ENCODE measurements at regions not wholly inside any gene's neighbourhood (a gene's known extent, or its start where the extent isn't known, plus 50 kb on each side); places are given as distances from the start of the nearest gene placed in this dataset.

DNA sequence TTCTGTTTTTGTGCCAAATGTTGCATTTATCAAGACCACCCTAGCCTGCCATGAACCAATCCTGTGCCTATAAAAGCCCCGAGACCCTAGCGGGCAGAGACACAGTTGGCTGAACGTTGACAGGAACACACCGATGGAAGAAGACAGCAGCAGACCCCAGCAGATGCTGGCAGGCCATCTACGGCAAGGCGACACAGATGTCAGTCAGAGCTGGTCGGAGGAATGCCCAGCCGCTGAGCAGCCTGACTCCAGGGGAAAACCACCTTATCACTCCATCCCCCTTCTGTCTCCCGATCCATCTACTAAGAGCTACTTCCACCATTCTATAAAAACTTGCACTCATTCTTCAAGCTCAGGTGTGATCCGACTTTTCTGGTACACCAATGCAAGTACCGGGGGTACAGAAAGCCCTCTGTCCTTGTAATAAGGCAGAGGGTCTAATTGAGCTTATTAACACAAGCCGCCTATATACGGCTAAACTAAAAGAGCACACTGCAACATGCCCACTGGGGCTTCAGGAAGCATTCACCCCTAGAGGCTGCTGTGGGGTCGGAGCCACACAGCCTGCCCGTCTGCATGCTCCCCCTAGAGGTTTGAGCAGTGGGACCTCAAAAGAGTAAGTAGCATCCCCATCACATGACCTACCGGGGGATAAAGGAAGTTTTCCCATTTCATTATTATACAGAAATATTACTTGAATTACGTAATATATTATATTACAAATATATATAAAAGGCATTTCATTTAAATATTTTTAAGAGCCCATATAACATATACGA, 1156.3 kb upstream of the B3GALT2 start:
- no peak for DNase-seq (ENCODE audit: low spot score)

DNA sequence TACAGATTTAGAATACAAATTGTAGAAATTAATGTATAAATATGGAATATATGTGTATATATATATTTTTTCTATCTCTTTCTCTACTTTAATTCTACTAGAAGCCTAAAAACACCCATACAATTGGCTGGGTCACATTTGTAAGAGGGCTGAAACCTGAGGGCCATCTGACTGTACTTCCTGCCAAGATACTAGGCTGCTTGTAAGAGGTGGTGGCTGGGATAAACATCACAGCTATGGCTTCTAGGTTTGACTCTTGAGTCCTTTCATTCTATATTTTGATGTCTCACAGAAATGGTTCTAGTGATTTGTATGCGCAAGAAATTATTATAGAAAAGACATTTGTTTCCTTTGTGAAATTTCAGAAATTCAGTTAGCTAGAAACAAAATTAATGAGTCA, 1155.2 kb upstream of the B3GALT2 start:
- no peak for DNase-seq (ENCODE audit: low spot score)

DNA sequence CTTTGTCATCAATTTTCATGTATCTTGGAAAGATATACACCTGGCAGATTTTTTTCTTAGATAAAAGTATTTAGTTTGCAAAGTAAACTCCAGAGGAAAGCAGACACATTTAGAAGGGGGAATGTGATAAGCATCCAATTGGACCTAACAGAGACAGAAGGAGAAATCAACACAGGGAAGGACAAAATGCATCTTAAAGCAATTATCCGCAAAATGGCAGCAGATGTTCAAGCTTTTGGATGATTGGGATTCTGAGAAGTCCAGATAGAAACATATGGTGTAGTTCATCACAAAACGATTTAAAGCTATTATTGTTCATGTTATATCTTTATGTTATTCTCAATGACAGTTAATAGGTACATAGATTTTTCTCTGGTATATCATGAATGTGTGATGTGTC, 1153.1 kb upstream of the B3GALT2 start:
- no peak for DNase-seq (ENCODE audit: low spot score)

DNA sequence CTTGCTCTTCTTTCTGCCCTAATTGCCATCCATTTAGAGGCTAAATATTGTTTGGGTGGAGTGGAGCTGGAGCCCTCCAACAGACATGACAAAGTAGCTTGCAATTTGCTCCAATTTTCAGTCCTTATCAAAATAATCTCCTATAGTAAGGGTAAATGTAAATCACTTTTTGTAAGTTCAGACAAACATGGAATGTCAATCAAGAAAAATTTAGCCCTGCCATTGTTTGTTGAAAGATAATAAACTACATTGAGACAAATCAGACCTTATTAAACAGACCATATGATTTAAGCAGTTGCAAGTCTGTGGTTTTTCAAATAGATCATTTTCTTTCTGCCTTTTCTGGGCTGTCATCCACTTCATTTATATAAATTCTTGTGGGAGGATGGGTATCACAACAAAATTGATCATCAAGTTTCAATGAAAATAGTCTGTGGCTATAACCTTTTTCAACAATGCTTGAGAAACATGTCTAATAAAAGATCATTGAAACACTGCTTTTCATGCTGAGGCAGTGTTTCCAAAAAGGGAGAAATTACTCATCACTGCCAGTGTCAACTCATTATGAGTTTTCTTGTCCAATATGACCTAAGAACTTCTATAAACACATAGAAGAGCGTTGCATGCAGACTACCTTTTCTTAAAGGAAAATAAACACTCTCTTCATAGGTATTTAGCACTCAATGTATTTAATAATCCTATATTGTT, 1152.0 kb upstream of the B3GALT2 start:
- DNase-seq (ENCODE audit: low spot score) = peak; percentile 27

DNA sequence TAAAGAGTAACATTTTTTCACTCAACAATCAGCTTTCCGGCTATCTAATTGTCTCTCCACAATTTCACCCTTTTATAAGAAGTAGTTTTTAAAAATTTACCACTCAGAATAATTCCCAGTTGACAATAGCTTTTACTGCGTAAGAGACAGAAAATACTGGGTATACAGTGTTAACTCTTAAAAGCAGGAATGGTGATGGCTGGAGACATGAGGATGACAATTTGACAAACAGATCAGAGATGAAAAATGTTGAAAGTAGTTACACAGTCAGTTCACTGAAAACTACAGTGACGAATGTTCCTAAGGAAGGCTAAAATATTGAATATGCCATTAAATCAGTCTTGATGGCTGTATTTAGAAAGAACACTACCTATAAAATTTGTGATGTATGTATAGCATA, 1146.8 kb upstream of the B3GALT2 start:
- no peak for DNase-seq (ENCODE audit: low spot score)

DNA sequence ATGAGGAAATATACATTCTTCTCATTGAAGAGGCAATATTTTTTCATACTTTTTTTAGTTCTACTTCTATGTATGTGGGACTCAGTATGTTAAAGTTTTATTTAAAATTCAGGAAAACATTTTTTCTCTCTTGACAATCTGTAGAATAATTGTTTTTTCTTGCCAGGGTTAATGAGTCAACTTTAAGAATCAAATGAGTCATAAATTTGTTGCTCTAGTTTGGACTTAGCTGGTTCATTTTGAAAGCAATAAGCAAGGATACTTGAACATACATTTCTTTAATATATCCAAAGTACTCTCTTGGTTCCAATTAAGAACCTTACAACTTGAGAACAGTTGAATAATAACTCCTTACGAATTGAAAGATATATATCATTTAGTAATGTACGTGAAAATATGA, 1145.3 kb upstream of the B3GALT2 start:
- DNase-seq (ENCODE audit: low spot score) = peak; percentile 38

DNA sequence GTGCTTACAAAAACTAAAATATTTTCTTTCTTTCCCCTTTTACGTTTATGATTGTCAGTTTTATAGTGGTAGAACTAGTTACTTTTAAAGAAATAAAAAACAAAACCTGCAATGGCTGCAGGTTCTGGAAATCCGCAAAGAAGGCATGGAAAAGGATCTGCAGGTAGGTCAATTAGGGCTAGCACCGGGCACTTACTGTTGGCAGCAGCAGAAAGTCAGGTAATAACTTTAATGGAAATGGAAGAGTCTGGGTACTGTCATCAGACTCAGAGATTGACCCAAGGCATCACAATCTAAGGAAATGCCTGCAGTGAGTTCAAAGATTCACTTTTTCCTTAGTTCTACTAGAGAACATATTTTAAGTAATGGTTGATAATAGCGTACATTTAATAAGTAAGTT, 1136.3 kb upstream of the B3GALT2 start:
- no peak for DNase-seq (ENCODE audit: low spot score)

DNA sequence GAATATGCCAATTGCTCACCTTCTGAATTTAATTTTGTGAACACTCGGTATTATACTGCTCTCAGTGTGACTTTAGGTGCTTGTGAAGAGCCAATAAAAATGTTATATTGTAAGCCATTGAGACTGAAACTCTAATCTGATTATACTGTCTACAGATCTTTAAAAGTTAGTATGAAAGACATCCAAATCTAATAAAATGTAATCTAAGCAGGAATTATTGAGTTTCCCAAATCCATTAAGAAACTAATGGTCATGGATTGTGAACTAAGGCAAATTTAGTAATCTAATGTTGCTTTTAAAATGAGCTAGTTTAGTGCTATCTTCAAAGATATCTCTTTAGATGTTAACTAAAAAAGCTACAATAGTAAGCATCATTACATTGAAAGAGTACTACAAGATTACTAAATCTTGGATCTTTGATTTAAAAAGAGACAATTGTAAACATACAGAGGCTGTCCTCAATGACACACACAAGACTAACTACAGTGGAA, 1132.4 kb upstream of the B3GALT2 start:
- no peak for DNase-seq (ENCODE audit: low spot score)

DNA sequence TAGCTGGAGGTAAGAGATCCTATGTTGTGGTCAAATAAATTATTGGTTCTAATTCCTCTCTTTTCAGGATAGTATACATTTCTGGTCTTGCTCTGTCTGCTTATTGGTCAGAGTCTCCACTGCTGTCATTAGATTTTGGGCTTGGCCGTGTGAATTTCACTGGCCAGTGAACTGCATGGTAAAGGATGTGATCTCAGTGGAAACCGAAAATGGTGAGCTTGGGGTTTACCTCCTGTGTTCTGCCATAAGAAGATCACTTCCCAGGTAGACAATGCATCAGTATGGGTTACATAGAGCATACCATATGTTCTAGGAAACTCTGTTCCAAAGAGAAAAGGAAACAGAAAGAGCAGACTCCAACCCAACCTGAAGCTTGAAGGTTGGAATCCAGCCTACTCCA, 1123.3 kb upstream of the B3GALT2 start:
- no peak for DNase-seq (ENCODE audit: low spot score)

DNA sequence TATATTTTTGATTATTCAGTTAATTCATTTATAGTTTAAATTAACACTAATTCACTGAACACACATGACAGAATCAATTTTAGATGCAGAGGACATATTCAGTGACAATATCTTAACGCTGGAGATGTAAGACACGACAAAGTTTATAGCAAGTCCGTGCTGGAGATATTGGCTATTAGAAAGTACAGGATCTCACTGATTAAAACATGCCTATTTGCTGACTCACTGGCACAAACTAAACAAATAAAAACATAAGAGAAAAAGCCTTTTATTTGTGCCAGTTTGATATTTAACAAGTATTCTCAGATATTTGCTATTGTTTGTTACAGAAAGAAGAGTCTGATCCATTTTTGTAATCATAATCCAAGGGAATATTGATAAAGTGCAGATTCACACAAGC, 1122.9 kb upstream of the B3GALT2 start:
- no peak for DNase-seq (ENCODE audit: low spot score)

DNA sequence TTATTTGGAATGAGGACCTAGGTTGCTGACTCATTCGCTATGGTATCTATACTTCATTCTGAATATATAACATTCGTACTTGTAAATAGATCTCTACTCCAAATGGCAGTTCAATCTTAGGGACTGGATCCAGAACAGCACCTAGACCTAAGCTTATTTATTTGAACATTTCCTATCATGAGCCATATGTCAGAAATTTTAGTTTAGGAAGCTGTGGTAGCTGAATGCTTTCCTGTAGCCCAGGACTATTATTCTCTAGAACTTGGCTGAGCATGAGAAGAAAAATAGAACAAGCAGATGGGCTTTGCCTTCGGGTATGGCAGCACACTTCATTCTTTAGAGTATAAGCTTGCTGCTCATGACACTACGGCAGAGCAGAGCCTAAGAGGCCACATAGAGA, 1114.4 kb upstream of the B3GALT2 start:
- no peak for DNase-seq (ENCODE audit: low spot score)

DNA sequence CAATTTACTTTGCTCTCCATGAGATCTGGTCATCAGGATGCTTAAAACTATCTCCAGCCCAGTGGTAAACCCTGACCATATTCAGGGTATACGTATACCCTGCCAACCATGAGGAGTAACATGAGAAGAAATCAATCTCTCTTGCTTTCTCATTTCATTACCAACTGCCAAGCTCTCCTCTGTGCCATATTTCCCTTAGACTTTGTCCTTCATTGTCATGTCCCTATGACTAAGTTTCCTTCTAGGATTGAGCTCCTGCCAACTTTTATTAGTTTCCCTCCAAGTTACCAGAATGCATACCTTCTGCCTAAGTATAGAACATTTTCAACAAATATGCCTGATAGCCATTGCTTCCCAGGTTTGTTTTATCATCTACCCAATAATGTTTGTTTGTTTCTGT, 1113.9 kb upstream of the B3GALT2 start:
- no peak for DNase-seq (ENCODE audit: low spot score)

DNA sequence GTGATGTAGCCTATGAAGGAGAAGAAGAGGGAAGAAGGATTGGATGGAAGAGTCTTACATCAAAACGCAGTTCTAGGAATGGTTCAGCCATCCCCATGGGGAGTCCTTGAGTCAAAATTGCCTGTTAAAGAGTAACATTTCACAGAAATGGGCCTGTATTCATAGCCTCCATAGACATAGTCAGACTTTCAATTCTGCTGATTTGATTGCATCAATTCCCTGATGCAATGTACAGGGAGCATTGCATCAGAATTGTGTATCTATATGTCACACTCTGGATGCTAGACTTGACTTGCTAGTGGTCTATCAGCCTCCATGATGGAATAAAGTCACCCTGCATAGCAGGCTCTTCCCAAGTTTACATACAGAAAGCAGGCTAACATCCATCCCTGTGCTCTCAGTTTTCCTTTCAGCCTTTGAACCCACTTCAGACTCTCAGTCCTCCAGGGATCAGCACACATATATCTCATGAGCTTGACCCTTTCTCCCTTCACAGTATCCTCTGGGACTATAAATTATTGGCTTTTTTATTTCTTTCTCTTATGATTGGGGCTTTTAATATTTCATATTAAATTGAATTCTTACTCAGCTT, 1111.7 kb upstream of the B3GALT2 start:
- no peak for DNase-seq (ENCODE audit: low spot score)

DNA sequence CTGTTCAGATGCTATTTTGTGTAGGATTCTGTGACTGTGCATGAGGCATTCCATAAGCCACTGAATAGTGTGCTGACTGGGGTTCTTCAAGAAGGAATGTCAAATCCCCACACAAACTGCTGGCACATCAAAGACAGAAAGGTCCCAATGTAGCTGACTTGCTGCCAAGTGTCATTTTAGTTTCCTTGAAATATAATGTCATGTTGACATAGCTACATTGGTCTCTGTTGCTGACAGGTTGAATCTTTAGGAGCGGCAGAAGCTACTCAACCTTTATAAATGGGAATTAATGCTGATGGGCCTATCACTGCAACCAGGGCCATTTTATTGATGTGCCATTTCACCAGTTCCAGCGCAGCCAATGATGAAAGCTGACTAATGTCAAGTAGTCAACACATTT, 1110.7 kb upstream of the B3GALT2 start:
- no peak for DNase-seq (ENCODE audit: low spot score)

DNA sequence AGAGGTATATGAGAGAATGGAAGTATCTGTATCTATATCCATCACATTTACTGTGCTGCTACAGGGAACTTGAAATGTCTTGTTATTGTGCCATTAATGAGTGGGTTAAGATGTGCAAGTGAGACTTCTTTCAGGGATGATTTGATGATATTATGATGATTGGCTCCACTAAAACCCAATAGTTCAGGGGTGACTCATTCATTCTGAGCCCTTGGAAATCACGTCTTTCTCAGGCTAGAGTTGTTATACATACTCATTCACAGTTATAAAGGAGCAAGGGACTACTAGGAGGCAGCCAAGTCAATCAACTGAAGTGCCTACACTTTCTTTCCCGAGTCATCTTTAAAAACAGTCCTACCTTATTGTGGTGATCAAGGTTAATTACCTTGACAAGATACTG, 1109.8 kb upstream of the B3GALT2 start:
- DNase-seq (ENCODE audit: low spot score) = peak; percentile 13

DNA sequence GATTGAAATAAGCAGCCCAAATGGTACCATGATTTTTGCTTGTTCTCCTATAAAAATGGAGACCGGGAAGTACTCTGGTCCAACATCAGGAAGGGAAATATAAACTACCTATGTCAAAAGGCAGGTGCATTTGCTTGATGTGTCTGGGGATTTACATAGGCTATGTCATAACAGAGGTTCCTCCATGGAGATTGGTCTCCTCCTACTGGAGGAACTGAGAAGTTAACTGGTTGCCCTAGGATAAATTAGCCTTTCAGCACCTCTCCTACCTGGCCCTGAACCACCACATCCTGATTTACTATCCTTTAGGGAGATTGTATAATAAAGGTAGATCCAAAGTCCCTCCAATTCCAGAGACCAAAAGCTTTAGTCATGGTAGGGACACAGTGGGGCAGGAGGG, 1109.3 kb upstream of the B3GALT2 start:
- peak; percentile 62 for DNase-seq (ENCODE audit: low spot score)

DNA sequence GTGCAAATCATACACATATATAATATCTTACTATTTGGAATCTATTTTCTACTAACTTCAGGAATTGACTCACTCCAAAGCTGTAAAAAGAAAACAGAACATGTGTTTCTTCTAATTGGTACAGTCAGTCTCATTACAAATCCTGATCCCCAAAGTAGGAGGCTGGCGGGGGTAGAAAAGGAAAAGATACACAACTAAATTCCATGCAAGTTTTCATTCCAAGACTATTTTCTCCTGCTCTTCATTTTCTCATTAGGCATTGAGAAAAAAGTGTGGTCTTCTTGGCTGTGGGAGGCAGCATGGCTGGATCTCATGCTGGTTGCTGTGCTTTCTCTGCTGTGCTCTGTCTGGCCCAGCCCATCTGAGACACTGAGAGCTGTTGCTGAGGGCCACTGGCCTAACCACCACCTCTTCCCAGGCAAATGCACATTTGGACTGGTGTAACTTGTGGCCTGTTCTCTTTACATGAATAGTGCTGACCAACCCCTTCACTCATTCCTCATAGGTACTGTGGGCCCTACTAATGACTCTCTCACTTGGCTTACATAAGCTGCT, 1107.5 kb upstream of the B3GALT2 start:
- no peak for DNase-seq (ENCODE audit: low spot score)

DNA sequence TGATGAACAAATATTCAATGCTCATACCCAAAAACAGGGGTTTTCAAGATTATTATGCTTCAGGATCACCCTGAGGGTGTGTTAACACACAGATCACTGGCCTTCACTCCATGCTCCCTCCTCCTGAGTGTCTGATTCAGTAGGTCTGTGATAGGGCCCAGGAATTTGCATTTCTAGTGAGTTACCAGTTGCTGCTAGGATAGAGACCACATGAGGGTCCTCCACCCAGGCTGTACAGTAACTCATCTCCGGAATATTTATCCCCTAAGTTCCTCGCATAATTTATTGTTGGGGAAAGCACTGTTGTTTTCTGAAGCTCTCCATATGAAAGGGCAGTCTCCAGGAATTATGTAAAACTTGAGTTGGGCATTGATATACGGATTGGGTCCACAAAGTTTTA, 1106.6 kb upstream of the B3GALT2 start:
- DNase-seq (ENCODE audit: low spot score) = no peak

DNA sequence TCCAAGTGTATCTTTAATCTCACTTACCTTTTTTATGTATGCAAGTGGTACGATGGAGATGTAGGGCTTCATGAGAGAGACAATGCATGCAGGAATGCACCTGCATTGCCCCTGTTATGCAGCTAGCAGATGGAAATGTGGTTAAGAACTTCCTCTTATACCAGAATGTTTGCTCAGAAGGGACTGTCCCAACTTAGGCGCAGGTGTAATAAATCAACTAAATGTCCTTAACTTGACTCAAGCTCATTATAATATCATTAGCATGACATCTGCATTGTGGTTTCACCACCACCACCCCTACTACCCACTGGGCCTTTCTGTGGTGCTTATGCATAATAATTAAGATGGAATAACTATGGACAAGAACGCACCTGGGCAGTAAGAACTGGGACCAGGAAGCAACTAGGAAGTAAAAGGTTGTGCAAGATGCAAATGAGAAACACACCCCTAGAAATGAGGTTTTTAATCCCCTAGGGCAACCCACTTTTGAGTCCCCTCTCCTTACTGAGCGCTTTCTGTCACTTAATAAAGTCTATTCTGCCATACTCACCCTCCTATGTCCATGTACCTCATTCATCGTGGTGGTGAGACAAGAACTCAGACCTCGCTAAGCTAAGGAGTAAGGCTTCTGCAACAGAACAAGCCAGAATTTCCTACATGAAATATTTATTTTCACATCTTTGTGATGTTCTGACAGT, 1103.3 kb upstream of the B3GALT2 start:
- DNase-seq (ENCODE audit: low spot score) = no peak

DNA sequence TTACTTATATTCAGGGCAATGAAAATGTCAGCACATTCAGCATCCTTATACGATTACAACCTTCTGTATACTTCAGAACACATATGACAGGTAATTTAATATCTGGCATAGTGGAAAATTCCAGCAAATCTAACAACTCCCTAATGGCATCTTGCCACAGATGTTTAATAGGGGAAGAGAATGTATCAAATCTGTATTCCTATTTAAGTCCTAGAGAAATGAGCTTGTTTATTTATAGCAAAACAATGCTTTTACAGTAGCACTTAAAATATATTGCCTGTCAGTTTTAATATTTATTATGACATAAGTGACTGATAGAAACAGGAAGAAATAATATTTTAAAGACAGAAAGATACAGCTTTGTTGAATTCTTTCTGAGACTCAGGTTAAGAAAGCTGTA, 1101.8 kb upstream of the B3GALT2 start:
- DNase-seq (ENCODE audit: low spot score) = no peak

DNA sequence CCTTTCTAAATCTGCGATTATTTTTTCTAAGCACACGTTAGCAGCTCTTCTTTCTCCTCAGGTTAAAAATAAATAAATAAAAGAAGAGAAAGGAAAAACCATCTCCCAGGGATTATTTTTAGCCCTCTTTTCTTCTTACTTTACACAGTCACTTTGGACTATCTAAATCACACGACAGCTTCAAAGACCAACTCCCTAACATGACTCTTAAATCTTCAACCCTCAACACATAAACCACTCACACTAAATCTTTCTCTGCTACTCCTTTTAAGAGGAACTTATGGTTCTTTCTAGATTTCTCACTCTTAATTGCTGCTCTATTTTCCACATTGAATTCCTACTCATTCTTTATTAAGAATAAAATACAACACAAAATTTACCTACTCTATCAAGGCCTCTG, 1095.0 kb upstream of the B3GALT2 start:
- DNase-seq (ENCODE audit: low spot score) = no peak

DNA sequence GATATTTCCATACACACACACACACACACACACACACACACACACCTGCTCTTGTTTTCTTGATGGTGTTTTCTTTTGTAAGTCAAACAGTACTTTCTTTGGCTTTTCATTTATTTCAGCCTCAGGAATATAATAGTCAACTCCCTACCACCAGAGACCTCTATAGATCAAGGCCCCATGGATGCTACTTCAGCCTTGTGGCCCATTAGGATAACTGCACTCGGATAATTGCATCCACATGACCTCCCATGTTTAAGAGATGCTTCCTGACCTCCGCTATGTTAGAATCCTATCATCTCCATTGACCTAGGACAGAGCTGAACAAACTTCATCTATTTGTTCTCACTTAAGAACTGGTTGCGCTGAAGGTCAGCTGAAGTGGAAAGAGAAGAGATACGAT, 1094.0 kb upstream of the B3GALT2 start:
- DNase-seq (ENCODE audit: low spot score) = no peak
